ENCODE measurements at regions not wholly inside any gene's neighbourhood (a gene's known extent, or its start where the extent isn't known, plus 50 kb on each side); places are given as distances from the start of the nearest gene placed in this dataset.

GRCh38 chr5:5764246-5764645, 341.8 kb downstream of the ICE1 start:
- Mint-ChIP-seq H3K36me3 (ENCODE audit: unreplicated experiment) (no peaks in the 10 kb centered on the region), H3K4me1 (ENCODE audit: low read depth, unreplicated experiment) (no peaks in the 10 kb centered on the region), H3K27me3 (ENCODE audit: unreplicated experiment) (no peaks in the 10 kb centered on the region), H3K27ac (ENCODE audit: unreplicated experiment) (no peak overlapping the region), H3K9me3 (ENCODE audit: unreplicated experiment) (no peaks in the 10 kb centered on the region), H3K4me3 (ENCODE audit: unreplicated experiment) (no peak overlapping the region)
- no peak for TF ChIP-seq CTCF (IDR thresholded peaks at IDR 0.05; ENCODE audit: partially characterized antibody, unreplicated experiment)
- no peak for DNase-seq

- no peak overlapping the region for H3K4me3 Mint-ChIP-seq (ENCODE audit: unreplicated experiment)
- peaks cover 3% of the 10 kb centered on the region for H3K27me3 Mint-ChIP-seq (ENCODE audit: unreplicated experiment)
- H3K27ac Mint-ChIP-seq (ENCODE audit: unreplicated experiment), result no peak overlapping the region
- no peaks in the 10 kb centered on the region for H3K36me3 Mint-ChIP-seq (ENCODE audit: unreplicated experiment)
- no peak for DNase-seq
- no peaks in the 10 kb centered on the region for H3K4me1 Mint-ChIP-seq (ENCODE audit: low read depth, unreplicated experiment)
- peaks cover 1% of the 10 kb centered on the region for H3K9me3 Mint-ChIP-seq (ENCODE audit: unreplicated experiment)
- no peak for TF ChIP-seq CTCF (IDR thresholded peaks at IDR 0.05; ENCODE audit: partially characterized antibody, unreplicated experiment)
These were observed 334.3 kb downstream of the ICE1 start for GRCh38 chr5:5756762-5757161.

- DNase-seq, result no peak
- Mint-ChIP-seq H3K9me3 (ENCODE audit: unreplicated experiment) (peaks cover 1% of the 10 kb centered on the region), H3K4me3 (ENCODE audit: unreplicated experiment) (no peak overlapping the region), H3K27me3 (ENCODE audit: unreplicated experiment) (peaks cover 3% of the 10 kb centered on the region), H3K36me3 (ENCODE audit: unreplicated experiment) (no peaks in the 10 kb centered on the region), H3K27ac (ENCODE audit: unreplicated experiment) (no peak overlapping the region), H3K4me1 (ENCODE audit: low read depth, unreplicated experiment) (no peaks in the 10 kb centered on the region)
- TF ChIP-seq CTCF (IDR thresholded peaks at IDR 0.05; ENCODE audit: partially characterized antibody, unreplicated experiment), result no peak
These were observed 333.4 kb downstream of the ICE1 start for GRCh38 chr5:5755888-5756287.

- TF ChIP-seq CTCF (IDR thresholded peaks at IDR 0.05; ENCODE audit: partially characterized antibody, unreplicated experiment), result no peak
- Mint-ChIP-seq H3K9me3 (ENCODE audit: unreplicated experiment) (peaks cover 1% of the 10 kb centered on the region), H3K36me3 (ENCODE audit: unreplicated experiment) (no peaks in the 10 kb centered on the region), H3K4me3 (ENCODE audit: unreplicated experiment) (no peak overlapping the region), H3K27me3 (ENCODE audit: unreplicated experiment) (peaks cover 3% of the 10 kb centered on the region), H3K27ac (ENCODE audit: unreplicated experiment) (no peak overlapping the region), H3K4me1 (ENCODE audit: low read depth, unreplicated experiment) (no peaks in the 10 kb centered on the region)
- no peak for DNase-seq
These were observed 330.4 kb downstream of the ICE1 start for GRCh38 chr5:5752844-5753243.

GRCh38 chr5:5751987-5752386, 329.5 kb downstream of the ICE1 start:
- Mint-ChIP-seq H3K27ac (ENCODE audit: unreplicated experiment) (no peak overlapping the region), H3K4me1 (ENCODE audit: low read depth, unreplicated experiment) (no peaks in the 10 kb centered on the region), H3K27me3 (ENCODE audit: unreplicated experiment) (peaks cover 3% of the 10 kb centered on the region), H3K9me3 (ENCODE audit: unreplicated experiment) (no peaks in the 10 kb centered on the region), H3K4me3 (ENCODE audit: unreplicated experiment) (no peak overlapping the region), H3K36me3 (ENCODE audit: unreplicated experiment) (no peaks in the 10 kb centered on the region)
- TF ChIP-seq CTCF (IDR thresholded peaks at IDR 0.05; ENCODE audit: partially characterized antibody, unreplicated experiment), result no peak
- DNase-seq, result no peak

Measured in glutamatergic neuron (in vitro differentiated cells).